OCI-LY3 (cell line): ENCODE measurements at regions not wholly inside any gene's neighbourhood (a gene's known extent, or its start where the extent isn't known, plus 50 kb on each side); places are given as distances from the start of the nearest gene placed in this dataset.

Experiments used
- H2AFZ ChIP-seq: fragments of 200-600, 300-600 bp; shearing (Covaris generic); 2 replicates; pipeline ENCODE4 v1.6.0; 2014; ENCODE audit warnings: antibody characterized with exemption, low read depth, low read length
- H3K27ac ChIP-seq: fragments of 200-600, 300-600 bp; sonication (generic); 2 replicates; pipeline ENCODE4 v1.5.1; 2014; ENCODE audit warnings: mild to moderate bottlenecking, low read length, moderate library complexity, mixed read lengths
- H3K27me3 ChIP-seq: fragments of 200-600, 300-600 bp; sonication (generic); 2 replicates; pipeline ENCODE4 v1.6.1; 2014; ENCODE audit warnings: low read depth, low read length, mixed read lengths
- H3K36me3 ChIP-seq: fragments of 200-600, 300-600 bp; sonication (generic); replicated peaks from 2 replicates; pipeline ENCODE3; 2014; ENCODE audit warnings: low read depth, low read length, mixed read lengths
- H3K4me1 ChIP-seq: fragments of 300-600, 200-600 bp; sonication (generic); 2 replicates; pipeline ENCODE4 v1.6.1; 2014; ENCODE audit warnings: low read length, mixed read lengths
- H3K4me2 ChIP-seq: fragments of 200-600, 300-600 bp; sonication (generic); 2 replicates; pipeline ENCODE4 v1.6.1; 2014; ENCODE audit warnings: low read length, mixed read lengths
- H3K4me3 ChIP-seq: fragments of 300-600, 200-600 bp; sonication (generic); 2 replicates; pipeline ENCODE4 v1.5.1; 2014; ENCODE audit warnings: antibody characterized with exemption, mild to moderate bottlenecking, low read length, moderate library complexity
- H3K79me2 ChIP-seq: fragments of 300-600, 200-600 bp; shearing (Covaris generic); 2 replicates; pipeline ENCODE4 v1.6.1; 2014; ENCODE audit warnings: mild to moderate bottlenecking, low read length, mixed read lengths
- H3K9ac ChIP-seq: fragments of 300-600, 200-600 bp; shearing (Covaris generic); 2 replicates; pipeline ENCODE4 v1.6.0; 2014; ENCODE audit warnings: mild to moderate bottlenecking, low read length, moderate library complexity
- H3K9me3 ChIP-seq: fragments of 200-600, 300-600 bp; shearing (Covaris generic); 2 replicates; pipeline ENCODE4 v1.6.1; 2014; ENCODE audit warnings: low read length, mixed read lengths; ENCODE audit not compliant: insufficient read depth
- H4K20me1 ChIP-seq: fragments of 200-600, 300-600 bp; sonication (generic); 2 replicates; pipeline ENCODE4 v1.6.1; 2016; ENCODE audit warnings: low read length, mixed read lengths; ENCODE audit not compliant: insufficient read depth
- EZH2phosphoT487 ChIP-seq: fragments of 200-600 bp; shearing (Covaris generic); IDR thresholded peaks from 2 replicates; pipeline ENCODE4 v1.6.1; 2018; ENCODE audit warnings: antibody characterized with exemption, mixed run types, low read depth
- TF ChIP-seq, protein P1 (sequence below): fragments of 200-600, 300-600 bp; sonication (generic); IDR thresholded peaks from 2 replicates; pipeline ENCODE4 v1.5.1; 2014; ENCODE audit warnings: antibody characterized with exemption, low read length, low read depth

DNA sequence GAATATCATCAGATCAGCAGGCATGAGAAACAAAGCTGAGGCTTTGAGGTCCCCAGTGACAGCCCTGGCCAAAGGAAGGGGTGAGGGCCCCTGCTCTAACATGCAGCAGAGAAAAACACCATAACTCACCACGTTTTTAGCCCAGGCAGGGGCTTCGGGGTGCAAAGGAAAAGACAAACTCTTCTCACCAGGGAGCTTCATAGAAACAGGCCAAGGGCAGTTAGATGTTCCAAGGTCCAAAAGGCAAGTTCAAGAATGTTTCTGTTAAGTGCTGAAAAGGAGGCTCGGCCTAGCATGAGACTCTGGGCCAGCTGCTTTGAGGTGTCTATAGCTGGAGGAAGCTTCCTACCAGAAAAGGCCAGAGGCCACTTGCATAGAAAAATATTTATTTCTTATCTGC, 608.4 kb upstream of the CFAP20DC start:
- Histone ChIP-seq H3K27me3 (0 out of 2 replicates have a peak, but pooled peaks cover 5% of the 10 kb centered on the region), H2AFZ (no peak overlapping the region), H3K4me3 (no peak overlapping the region), H4K20me1 (no peaks in the 10 kb centered on the region), H3K36me3 (no peaks in the 10 kb centered on the region), H3K9ac (no peak overlapping the region), H3K27ac (no peak overlapping the region), H3K4me2 (no peak overlapping the region), H3K79me2 (no peaks in the 10 kb centered on the region), H3K9me3 (no peaks in the 10 kb centered on the region), H3K4me1 (no peaks in the 10 kb centered on the region)
- TF ChIP-seq, protein P1, sequence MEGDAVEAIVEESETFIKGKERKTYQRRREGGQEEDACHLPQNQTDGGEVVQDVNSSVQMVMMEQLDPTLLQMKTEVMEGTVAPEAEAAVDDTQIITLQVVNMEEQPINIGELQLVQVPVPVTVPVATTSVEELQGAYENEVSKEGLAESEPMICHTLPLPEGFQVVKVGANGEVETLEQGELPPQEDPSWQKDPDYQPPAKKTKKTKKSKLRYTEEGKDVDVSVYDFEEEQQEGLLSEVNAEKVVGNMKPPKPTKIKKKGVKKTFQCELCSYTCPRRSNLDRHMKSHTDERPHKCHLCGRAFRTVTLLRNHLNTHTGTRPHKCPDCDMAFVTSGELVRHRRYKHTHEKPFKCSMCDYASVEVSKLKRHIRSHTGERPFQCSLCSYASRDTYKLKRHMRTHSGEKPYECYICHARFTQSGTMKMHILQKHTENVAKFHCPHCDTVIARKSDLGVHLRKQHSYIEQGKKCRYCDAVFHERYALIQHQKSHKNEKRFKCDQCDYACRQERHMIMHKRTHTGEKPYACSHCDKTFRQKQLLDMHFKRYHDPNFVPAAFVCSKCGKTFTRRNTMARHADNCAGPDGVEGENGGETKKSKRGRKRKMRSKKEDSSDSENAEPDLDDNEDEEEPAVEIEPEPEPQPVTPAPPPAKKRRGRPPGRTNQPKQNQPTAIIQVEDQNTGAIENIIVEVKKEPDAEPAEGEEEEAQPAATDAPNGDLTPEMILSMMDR = no peak
- TF ChIP-seq EZH2phosphoT487 = no peak

DNA sequence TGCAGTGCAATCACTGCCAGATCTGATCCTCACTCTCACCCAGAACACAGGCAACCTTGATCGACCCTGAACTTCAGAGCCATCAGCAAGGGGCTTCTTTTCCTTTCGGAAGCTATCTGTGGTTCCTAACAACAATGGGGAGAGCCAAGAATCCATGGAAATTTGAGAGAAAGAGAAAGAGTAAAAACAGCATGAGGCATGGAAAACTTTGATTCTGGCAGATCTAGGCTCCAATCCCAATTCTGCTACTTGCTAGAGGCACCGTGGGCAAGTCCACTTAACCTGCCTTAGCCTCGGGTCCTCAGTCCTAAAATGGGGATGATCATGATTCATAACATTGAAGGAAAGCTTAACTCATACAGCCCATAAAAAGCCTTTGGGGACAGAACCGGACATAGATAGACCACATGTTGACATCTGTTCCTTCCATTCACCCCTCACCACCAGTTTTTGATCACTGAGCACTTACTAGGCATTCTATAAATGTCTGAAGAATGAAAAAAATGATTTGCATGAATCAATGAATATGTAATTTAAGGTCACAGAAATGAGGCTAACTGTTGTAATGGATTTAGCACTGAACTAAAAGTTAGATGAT, 605.7 kb upstream of the CFAP20DC start:
- Histone ChIP-seq H3K4me2 (no peak overlapping the region), H3K36me3 (no peaks in the 10 kb centered on the region), H3K79me2 (no peaks in the 10 kb centered on the region), H3K9ac (no peak overlapping the region), H4K20me1 (no peaks in the 10 kb centered on the region), H3K4me1 (no peaks in the 10 kb centered on the region), H3K27me3 (0 out of 2 replicates have a peak, but pooled peaks cover 5% of the 10 kb centered on the region), H3K4me3 (no peak overlapping the region), H3K9me3 (no peaks in the 10 kb centered on the region), H3K27ac (no peak overlapping the region), H2AFZ (no peak overlapping the region)
- no peak for TF ChIP-seq EZH2phosphoT487
- TF ChIP-seq, protein P1 = no peak

DNA sequence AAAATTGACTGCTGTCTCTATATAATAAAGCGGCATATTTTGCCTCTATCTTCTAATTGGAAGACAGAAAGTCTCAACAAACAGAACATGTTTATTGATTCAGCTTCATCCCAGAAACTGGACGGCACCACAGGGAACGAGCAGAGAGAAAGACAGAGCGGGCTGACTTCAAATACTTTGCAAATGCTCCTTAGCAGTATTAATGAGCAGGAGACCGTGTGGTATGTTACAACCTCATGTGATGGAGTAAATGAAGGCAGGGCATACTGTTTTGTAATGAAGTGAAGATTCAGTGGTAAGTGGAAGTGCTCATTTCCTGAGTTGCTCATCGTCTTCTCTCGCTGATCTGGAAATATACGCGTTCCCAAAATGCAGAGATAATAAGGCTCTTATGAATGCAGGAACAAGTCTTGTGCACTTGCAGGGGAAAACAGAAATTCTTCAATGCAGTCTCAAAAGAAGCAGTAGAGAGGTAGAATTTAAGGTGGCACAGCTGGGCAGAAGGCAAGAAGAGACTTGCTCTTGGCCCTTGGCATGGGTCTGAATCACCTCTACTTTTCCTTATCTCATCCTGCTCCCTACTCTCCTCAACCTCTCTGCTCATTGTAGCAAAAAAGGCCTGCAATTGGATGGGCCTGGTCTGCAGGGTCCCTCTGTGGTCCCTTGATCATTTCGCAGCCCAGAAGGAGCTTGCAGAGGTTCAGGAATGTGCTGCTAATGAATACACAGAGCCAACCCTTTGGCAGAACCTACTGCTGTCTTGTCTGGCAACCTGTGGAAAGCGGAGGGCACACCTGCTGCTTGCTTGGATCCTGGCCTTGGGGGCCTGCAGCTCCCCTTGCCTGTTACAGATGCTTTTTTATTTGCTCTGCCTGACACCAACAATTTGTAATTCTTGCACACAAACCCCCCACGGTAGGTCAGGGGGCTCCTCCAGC, 604.9 kb upstream of the CFAP20DC start:
- 0 out of 2 replicates have a peak, but pooled peaks cover 5% of the 10 kb centered on the region for H3K27me3 ChIP-seq
- H3K79me2 ChIP-seq = no peaks in the 10 kb centered on the region
- H2AFZ ChIP-seq = no peak overlapping the region
- no peaks in the 10 kb centered on the region for H3K4me1 ChIP-seq
- no peaks in the 10 kb centered on the region for H4K20me1 ChIP-seq
- no peak for TF ChIP-seq EZH2phosphoT487
- TF ChIP-seq, protein P1 = no peak
- H3K9ac ChIP-seq = no peak overlapping the region
- 0 out of 2 replicates have a peak, but pooled peaks cover 3% of the 10 kb centered on the region for H3K9me3 ChIP-seq
- no peak overlapping the region for H3K27ac ChIP-seq
- no peaks in the 10 kb centered on the region for H3K36me3 ChIP-seq
- no peak overlapping the region for H3K4me3 ChIP-seq
- H3K4me2 ChIP-seq = no peak overlapping the region

DNA sequence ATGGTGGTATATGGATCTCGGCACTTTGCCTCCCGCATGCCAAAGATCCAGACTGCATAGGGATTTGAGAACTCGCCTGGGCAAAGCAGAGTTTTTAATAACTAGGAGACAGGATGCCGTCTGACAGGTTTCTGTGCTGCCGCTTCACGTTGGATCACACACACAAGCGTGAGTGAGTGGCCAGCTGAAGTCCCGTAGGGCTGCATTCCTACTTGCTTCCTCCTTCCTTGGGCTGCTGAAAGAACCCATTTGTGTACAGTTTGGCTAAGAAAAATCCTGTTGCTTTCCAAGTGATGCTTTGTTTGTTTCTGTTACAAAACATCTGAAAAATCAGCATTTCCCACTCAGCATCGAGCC, 604.3 kb upstream of the CFAP20DC start:
- no peaks in the 10 kb centered on the region for H4K20me1 ChIP-seq
- H3K4me1 ChIP-seq = no peaks in the 10 kb centered on the region
- H3K9ac ChIP-seq = no peak overlapping the region
- no peak overlapping the region for H2AFZ ChIP-seq
- no peak for TF ChIP-seq EZH2phosphoT487
- TF ChIP-seq, protein P1 = no peak
- H3K4me3 ChIP-seq = no peak overlapping the region
- no peaks in the 10 kb centered on the region for H3K79me2 ChIP-seq
- 0 out of 2 replicates have a peak, but pooled peaks cover 7% of the 10 kb centered on the region for H3K9me3 ChIP-seq
- H3K27ac ChIP-seq = no peak overlapping the region
- no peak overlapping the region for H3K4me2 ChIP-seq
- 0 out of 2 replicates have a peak, but pooled peaks cover 5% of the 10 kb centered on the region for H3K27me3 ChIP-seq
- H3K36me3 ChIP-seq = no peaks in the 10 kb centered on the region
